ENCODE measurements at regions not wholly inside any gene's neighbourhood (a gene's known extent, or its start where the extent isn't known, plus 50 kb on each side); places are given as distances from the start of the nearest gene placed in this dataset.

GRCh38 chr16:80200079-80200478 lies 340.7 kb upstream of the DYNLRB2 start:
- Histone ChIP-seq H3K9me3 (ENCODE audit: control insufficient read depth in 1 of 2, insufficient read depth in 1 of 2, low read length in 2 of 2) (no peaks in the 10 kb centered on the region), H3K27ac (ENCODE audit: low read depth in 1 of 2, low read length in 2 of 2) (no peak overlapping the region), H3K4me1 (ENCODE audit: insufficient read depth, low read length) (no peaks in the 10 kb centered on the region), H3K4me3 (ENCODE audit: low read length) (no peak overlapping the region), H3K27me3 (ENCODE audit: control insufficient read depth in 1 of 2, insufficient read depth in 2 of 2, low read length in 2 of 2) (no peaks in the 10 kb centered on the region), H3K36me3 (ENCODE audit: insufficient read depth, low read length) (no peaks in the 10 kb centered on the region)
- intact Hi-C loops (cut with DNase I, micrococcal nuclease) = no loop called here
- Mint-ChIP-seq H3K4me1 (ENCODE audit: low read depth) (no peaks in the 10 kb centered on the region), H3K27me3 (no peaks in the 10 kb centered on the region), H3K4me3 (no peak overlapping the region), H3K36me3 (ENCODE audit: low read depth) (no peaks in the 10 kb centered on the region), H3K9me3 (no peaks in the 10 kb centered on the region), H3K27ac (no peak overlapping the region)
- ChIA-PET POLR2A (no interaction called here), CTCF (no interaction called here)
- ATAC-seq (ENCODE audit: poor library complexity) (no peak), DNase-seq (no peak)
- no peak for TF ChIP-seq CTCF (IDR thresholded peaks at IDR 0.05)

DNA sequence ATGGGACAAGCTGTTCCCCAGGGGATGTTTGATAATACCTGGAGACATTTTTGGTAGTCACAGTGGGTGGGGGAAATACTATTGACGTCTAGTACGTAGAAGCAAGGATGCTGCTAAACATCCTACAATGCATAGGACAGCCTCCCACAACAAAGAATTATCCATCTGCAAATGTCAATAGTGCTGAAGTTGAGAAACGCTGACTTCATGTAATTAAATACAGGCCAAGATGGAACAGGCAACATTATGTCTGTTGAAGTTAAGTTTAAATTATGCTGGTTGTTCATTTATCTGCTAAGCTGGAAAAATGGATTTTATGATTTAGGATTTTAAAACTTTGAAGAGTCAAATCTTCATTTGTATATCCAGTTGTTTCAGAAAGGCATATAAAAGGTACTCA lies 341.2 kb upstream of the DYNLRB2 start:
- Mint-ChIP-seq H3K27ac (no peak overlapping the region), H3K9me3 (no peaks in the 10 kb centered on the region), H3K27me3 (no peaks in the 10 kb centered on the region), H3K4me3 (no peak overlapping the region), H3K4me1 (ENCODE audit: low read depth) (no peaks in the 10 kb centered on the region), H3K36me3 (ENCODE audit: low read depth) (no peaks in the 10 kb centered on the region)
- Histone ChIP-seq H3K27ac (ENCODE audit: low read depth in 1 of 2, low read length in 2 of 2) (no peak overlapping the region), H3K4me3 (ENCODE audit: low read length) (no peak overlapping the region), H3K27me3 (ENCODE audit: control insufficient read depth in 1 of 2, insufficient read depth in 2 of 2, low read length in 2 of 2) (no peaks in the 10 kb centered on the region), H3K36me3 (ENCODE audit: insufficient read depth, low read length) (no peaks in the 10 kb centered on the region), H3K9me3 (ENCODE audit: control insufficient read depth in 1 of 2, insufficient read depth in 1 of 2, low read length in 2 of 2) (no peaks in the 10 kb centered on the region), H3K4me1 (ENCODE audit: insufficient read depth, low read length) (no peaks in the 10 kb centered on the region)
- ChIA-PET POLR2A (no interaction called here), CTCF (no interaction called here)
- ATAC-seq (ENCODE audit: poor library complexity) (no peak), DNase-seq (no peak)
- intact Hi-C loops (cut with DNase I, micrococcal nuclease) = no loop called here
- TF ChIP-seq CTCF (IDR thresholded peaks at IDR 0.05) = no peak

GRCh38 chr16:80198311-80199299 lies 342.2 kb upstream of the DYNLRB2 start:
- ChIA-PET CTCF (no interaction called here), POLR2A (no interaction called here)
- no peak overlapping the region for H3K4me3 Mint-ChIP-seq
- Histone ChIP-seq H3K4me1 (ENCODE audit: insufficient read depth, low read length) (no peaks in the 10 kb centered on the region), H3K27me3 (ENCODE audit: control insufficient read depth in 1 of 2, insufficient read depth in 2 of 2, low read length in 2 of 2) (no peaks in the 10 kb centered on the region), H3K4me3 (ENCODE audit: low read length) (no peak overlapping the region), H3K27ac (ENCODE audit: low read depth in 1 of 2, low read length in 2 of 2) (no peak overlapping the region), H3K36me3 (ENCODE audit: insufficient read depth, low read length) (no peaks in the 10 kb centered on the region), H3K9me3 (ENCODE audit: control insufficient read depth in 1 of 2, insufficient read depth in 1 of 2, low read length in 2 of 2) (no peaks in the 10 kb centered on the region)
- no peaks in the 10 kb centered on the region for H3K27me3 Mint-ChIP-seq
- no peaks in the 10 kb centered on the region for H3K4me1 Mint-ChIP-seq (ENCODE audit: low read depth)
- no peak for DNase-seq
- ATAC-seq (ENCODE audit: poor library complexity) = no peak
- no peak for TF ChIP-seq CTCF (IDR thresholded peaks at IDR 0.05)
- H3K36me3 Mint-ChIP-seq (ENCODE audit: low read depth) = no peaks in the 10 kb centered on the region
- intact Hi-C loops (cut with DNase I, micrococcal nuclease) = no loop called here
- H3K9me3 Mint-ChIP-seq = no peaks in the 10 kb centered on the region
- H3K27ac Mint-ChIP-seq = no peak overlapping the region

Measured in CD4-positive, alpha-beta T cell (primary cell).